ENCODE measurements at regions not wholly inside any gene's neighbourhood (a gene's known extent, or its start where the extent isn't known, plus 50 kb on each side); places are given as distances from the start of the nearest gene placed in this dataset.
"Not testable (repeated sequence)": the region's sequence is repeated elsewhere in the genome, so short reads cannot be mapped to it uniquely, and the experiment has no call there.

- no peak for DNase-seq (ENCODE audit: low read depth)
These were observed 161.9 kb downstream of the URI1 start for GRCh38 chr19:30103981-30104380.

GRCh38 chr19:30105316-30105715 lies 163.3 kb downstream of the URI1 start:
- DNase-seq (ENCODE audit: low read depth) = no peak

GRCh38 chr19:30105727-30106126 lies 163.7 kb downstream of the URI1 start:
- DNase-seq (ENCODE audit: low read depth) = no peak

- no peak for DNase-seq (ENCODE audit: low read depth)
These were observed 164.5 kb downstream of the URI1 start for GRCh38 chr19:30106417-30107095.

GRCh38 chr19:30107251-30107650 lies 165.2 kb downstream of the URI1 start:
- no peak for DNase-seq (ENCODE audit: low read depth)

- DNase-seq (ENCODE audit: low read depth) = no peak
These were observed 167.5 kb downstream of the URI1 start for GRCh38 chr19:30109565-30109964.

- DNase-seq (ENCODE audit: low read depth) = no peak
These were observed 169.2 kb downstream of the URI1 start for GRCh38 chr19:30111021-30111855.

GRCh38 chr19:30112171-30112570 lies 170.1 kb downstream of the URI1 start:
- no peak for DNase-seq (ENCODE audit: low read depth)

GRCh38 chr19:30112666-30113065 lies 170.6 kb downstream of the URI1 start:
- DNase-seq (ENCODE audit: low read depth) = no peak

GRCh38 chr19:30113186-30113585 lies 171.1 kb downstream of the URI1 start:
- DNase-seq (ENCODE audit: low read depth) = no peak

- DNase-seq (ENCODE audit: low read depth) = not testable (repeated sequence)
These were observed 172.1 kb downstream of the URI1 start for GRCh38 chr19:30114095-30114494.

- DNase-seq (ENCODE audit: low read depth) = no peak
These were observed 173.9 kb downstream of the URI1 start for GRCh38 chr19:30115947-30116346.

- DNase-seq (ENCODE audit: low read depth) = no peak
These were observed 174.5 kb downstream of the URI1 start for GRCh38 chr19:30116530-30116929.

GRCh38 chr19:30116984-30117555 lies 175.0 kb downstream of the URI1 start:
- DNase-seq (ENCODE audit: low read depth) = no peak

GRCh38 chr19:30117636-30118145 lies 175.7 kb downstream of the URI1 start:
- no peak for DNase-seq (ENCODE audit: low read depth)

- DNase-seq (ENCODE audit: low read depth) = no peak
These were observed 176.2 kb downstream of the URI1 start for GRCh38 chr19:30118221-30118620.

- no peak for DNase-seq (ENCODE audit: low read depth)
These were observed 176.7 kb downstream of the URI1 start for GRCh38 chr19:30118760-30119159.

GRCh38 chr19:30119180-30119908 lies 177.3 kb downstream of the URI1 start:
- no peak for DNase-seq (ENCODE audit: low read depth)

GRCh38 chr19:30120860-30121484 lies 178.9 kb downstream of the URI1 start:
- no peak for DNase-seq (ENCODE audit: low read depth)

GRCh38 chr19:30122431-30122830 lies 180.4 kb downstream of the URI1 start:
- no peak for DNase-seq (ENCODE audit: low read depth)

- no peak for DNase-seq (ENCODE audit: low read depth)
These were observed 181.1 kb downstream of the URI1 start for GRCh38 chr19:30123119-30123518.

- no peak for DNase-seq (ENCODE audit: low read depth)
These were observed 181.6 kb downstream of the URI1 start for GRCh38 chr19:30123611-30124010.
